Upper lobe of left lung (tissue), 4 donors: ENCODE measurements at regions not wholly inside any gene's neighbourhood (a gene's known extent, or its start where the extent isn't known, plus 50 kb on each side); places are given as distances from the start of the nearest gene placed in this dataset.

Source experiments
- CTCF ChIP-seq, 6 experiments: fragments of 450-650 bp in 4 of 6; fragments of 200-600 bp in 2 of 6; sonication (generic) in 2 of 6; IDR thresholded peaks; one replicate each; pipeline ENCODE4 v1.5.1; 2016 to 2019; ENCODE audit warnings: antibody characterized with exemption in 6 of 6
- EP300 ChIP-seq, 4 donors: sonication (generic); formaldehyde crosslinking; IDR thresholded peaks; one replicate each; pipeline ENCODE4 v1.5.1; 2017; ENCODE audit warnings: antibody characterized with exemption in 4 of 4, control low read depth in 2 of 4
- POLR2A ChIP-seq, 4 donors: fragments of 450-650 bp; IDR thresholded peaks; one replicate each; pipeline ENCODE4 v1.5.1; 2016 to 2017; ENCODE audit warnings: antibody characterized with exemption in 4 of 4, mild to moderate bottlenecking in 2 of 4
- POLR2AphosphoS5 ChIP-seq, 2 donors: sonication (generic); formaldehyde crosslinking; IDR thresholded peaks; one replicate each; pipeline ENCODE4 v1.5.1; 2017; ENCODE audit warnings: antibody characterized with exemption in 2 of 2

- TF ChIP-seq CTCF (IDR thresholded peaks at IDR 0.05) (no peak), POLR2A (IDR thresholded peaks at IDR 0.05) (no peak), POLR2AphosphoS5 (IDR thresholded peaks at IDR 0.05) (no peak), EP300 (IDR thresholded peaks at IDR 0.05) (no peak)
Measured at GRCh38 chrX:149213264-149213663, 291.8 kb downstream of the IDS start.
